GM19468 (cell line): ENCODE measurements at regions not wholly inside any gene's neighbourhood (a gene's known extent, or its start where the extent isn't known, plus 50 kb on each side); places are given as distances from the start of the nearest gene placed in this dataset.
"Not testable (repeated sequence)": the region's sequence is repeated elsewhere in the genome, so short reads cannot be mapped to it uniquely, and the experiment has no call there.

ENCODE experiments used
- ATAC-seq: cut with Tn5 transposase; IDR thresholded peaks from one replicate; pipeline ENCODE4 v1.9.1; 2021; ENCODE audit warnings: mild to moderate bottlenecking, moderate library complexity, moderate number of reproducible peaks; ENCODE audit not compliant: unreplicated experiment; ENCODE audit errors: extremely low read depth

- no peak for ATAC-seq
Observed at GRCh38 chr1:81738875-81739274, 61.9 kb upstream of the ADGRL2 start.

DNA sequence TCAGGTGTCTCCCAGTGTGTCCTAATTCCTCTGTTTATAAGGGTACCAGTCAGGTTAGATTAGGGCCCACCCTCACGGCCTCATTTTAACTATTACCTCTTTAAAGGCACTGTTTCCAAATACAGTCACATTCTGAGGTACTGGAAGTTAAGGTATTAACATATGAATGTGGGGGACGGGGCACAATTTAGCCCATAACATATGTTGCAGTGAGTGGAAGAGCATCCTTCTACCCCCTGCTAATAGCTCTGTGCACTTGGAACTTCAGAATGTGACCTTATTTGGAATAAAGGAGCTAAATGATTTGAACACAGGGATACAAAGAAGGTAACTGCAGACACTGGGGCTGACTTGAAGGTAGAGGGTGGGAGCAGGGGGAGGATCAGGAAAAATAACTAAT lies 67.3 kb upstream of the ADGRL2 start:
- no peak for ATAC-seq

DNA sequence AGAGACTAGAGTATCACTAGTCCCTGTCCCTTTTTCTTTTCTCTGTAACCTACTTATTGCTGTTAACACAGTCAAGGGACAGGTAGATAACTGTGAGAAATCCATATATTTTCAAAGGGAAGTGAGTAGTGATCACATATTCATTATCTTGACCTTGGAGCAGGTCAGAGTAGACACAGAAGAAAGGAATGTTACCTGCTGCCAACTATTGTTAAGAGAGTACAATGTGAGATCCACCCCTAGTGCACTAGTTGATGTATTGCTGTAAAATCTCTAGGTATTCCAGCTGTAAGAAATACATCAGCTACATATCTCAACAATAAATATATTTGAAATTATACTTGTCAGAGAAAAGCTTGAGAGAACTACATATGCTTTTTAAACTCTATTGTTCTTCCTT lies 68.7 kb upstream of the ADGRL2 start:
- no peak for ATAC-seq

GRCh38 chr1:81730881-81731280 lies 69.9 kb upstream of the ADGRL2 start:
- ATAC-seq: no peak

DNA sequence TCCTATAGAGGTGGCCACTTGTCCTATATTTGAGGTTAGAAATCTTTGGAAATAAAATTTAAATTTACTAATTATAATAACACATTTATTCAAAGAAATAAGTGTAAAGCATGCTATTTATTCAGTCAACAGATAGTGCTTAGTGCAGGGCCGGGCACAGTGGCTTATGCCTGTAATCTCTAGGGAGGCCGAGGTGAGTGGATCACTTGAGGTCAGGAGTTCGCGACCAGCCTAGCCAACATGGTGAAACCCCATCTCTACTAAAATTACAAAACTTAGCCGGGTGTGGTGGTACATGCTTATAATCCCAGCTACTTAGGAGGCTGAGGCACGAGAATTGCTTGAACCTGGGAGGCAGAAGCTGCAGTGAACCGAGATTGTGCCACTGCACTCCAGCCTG lies 70.4 kb upstream of the ADGRL2 start:
- ATAC-seq: not testable (repeated sequence)

GRCh38 chr1:81729818-81730217 lies 70.9 kb upstream of the ADGRL2 start:
- no peak for ATAC-seq

DNA sequence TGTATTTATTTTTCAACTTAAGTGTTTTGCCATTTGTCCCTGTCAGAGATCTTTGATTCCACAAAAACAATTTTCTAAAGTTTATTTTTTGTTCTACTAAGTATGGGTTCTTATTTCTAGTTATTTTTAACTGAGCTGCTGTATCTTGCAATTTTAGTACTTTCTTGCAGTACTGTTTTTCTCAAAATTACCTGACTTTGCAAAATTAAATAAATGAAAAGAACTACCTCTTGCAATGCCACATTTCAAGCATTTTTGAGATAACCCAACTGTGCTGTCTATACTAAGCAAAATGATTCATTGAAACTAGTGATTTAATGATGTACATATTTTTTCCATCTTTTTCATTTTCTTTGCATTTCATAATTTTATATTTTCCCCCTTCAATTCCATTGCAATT lies 71.5 kb upstream of the ADGRL2 start:
- no peak for ATAC-seq

- ATAC-seq: no peak
Observed at GRCh38 chr1:81725823-81726222, 74.9 kb upstream of the ADGRL2 start.

DNA sequence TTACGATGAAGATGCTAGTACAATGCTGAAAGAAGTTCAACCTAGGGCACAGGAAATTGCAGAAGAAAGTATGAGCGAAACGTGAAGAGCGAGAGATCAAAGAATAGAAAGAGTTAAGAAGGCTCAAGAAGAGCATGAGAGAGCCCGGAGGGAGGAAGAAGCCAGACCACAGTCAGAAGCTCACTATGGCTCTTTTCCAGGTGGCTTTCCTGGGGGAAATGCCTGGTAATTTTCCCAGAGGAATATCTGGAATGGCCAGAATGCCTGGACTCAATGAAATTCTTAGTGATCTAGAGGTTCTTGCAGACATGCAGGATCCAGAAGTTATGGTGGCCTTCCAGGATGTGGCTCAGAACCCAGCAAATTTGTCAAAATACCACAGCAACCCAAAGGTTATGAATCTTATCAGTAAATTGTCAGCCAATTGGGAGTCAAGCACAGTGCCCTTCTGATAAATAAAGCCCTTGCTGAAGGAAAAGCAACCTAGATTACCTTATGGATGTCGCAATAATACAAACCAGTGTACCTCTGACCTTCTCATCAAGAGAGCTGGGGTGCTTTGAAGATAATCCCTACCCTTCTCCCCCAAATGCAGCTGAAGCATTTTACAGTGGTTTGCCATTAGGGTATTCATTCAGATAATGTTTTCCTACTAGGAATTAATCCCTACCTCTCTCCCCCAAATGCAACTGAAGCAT lies 78.0 kb upstream of the ADGRL2 start:
- ATAC-seq: not testable (repeated sequence)

- not testable (repeated sequence) for ATAC-seq
Observed at GRCh38 chr1:81720256-81720655, 80.5 kb upstream of the ADGRL2 start.

GRCh38 chr1:81717230-81717629 lies 83.5 kb upstream of the ADGRL2 start:
- ATAC-seq: no peak

DNA sequence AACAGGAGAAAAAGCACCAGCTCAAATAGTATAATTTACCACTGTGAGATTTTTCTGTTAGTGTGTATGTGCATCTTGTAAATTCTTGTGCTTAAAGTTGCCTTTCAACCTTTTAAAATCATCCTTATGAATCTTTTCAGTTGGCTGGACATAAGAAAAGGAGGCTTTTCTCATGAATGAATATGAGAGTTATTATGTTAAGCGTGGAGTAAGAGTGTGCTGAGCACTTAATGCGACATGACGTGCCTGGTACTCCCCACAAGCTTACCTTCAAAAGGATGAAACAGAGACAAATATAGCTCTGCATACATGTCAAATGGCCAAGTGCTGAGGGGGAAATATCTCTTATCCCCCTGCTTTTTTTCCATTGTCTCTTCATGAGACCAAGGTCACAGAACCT lies 85.3 kb upstream of the ADGRL2 start:
- ATAC-seq: no peak

GRCh38 chr1:81714636-81715035 lies 86.1 kb upstream of the ADGRL2 start:
- ATAC-seq: no peak

GRCh38 chr1:81712425-81712824 lies 88.3 kb upstream of the ADGRL2 start:
- no peak for ATAC-seq

DNA sequence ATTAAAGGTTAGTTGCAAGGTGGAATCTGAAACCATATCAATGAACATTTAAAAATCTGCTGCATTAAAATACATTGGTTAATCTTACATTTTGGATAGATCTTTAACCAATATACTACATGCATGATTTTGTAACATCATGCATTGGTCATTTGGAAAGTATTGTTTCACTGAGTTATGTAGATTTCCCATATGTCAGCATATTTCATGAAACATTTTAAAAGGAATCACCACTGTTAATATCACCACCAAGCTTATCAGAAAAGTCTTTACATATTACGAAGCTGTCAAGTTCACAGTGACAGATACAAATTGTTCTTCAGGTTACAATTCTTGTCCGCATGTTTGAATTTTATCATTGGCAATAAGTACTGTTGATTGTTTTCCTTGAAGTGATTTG lies 89.9 kb upstream of the ADGRL2 start:
- ATAC-seq: no peak

DNA sequence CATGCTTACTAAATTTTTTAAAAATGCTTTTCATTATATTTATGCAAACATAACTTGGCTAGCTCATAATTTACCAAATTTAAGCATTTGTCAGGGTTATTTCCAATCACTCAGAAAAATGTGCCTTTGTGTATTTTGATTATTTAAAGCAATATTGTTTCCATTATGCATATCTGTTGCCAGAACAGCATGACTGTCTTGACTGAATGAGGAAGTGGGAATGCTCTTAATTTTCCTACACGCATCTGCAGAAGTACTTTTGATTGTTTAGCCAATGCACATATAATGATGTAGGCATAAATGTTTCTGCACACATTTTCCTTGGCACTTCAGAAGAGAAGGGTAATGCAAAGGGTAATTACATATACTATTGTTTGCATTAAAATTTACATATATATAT lies 92.5 kb upstream of the ADGRL2 start:
- no peak for ATAC-seq

GRCh38 chr1:81706650-81707435 lies 93.9 kb upstream of the ADGRL2 start:
- ATAC-seq: no peak

- no peak for ATAC-seq
Observed at GRCh38 chr1:81703756-81704463, 96.8 kb upstream of the ADGRL2 start.

GRCh38 chr1:81703391-81703755 lies 97.4 kb upstream of the ADGRL2 start:
- ATAC-seq: no peak

GRCh38 chr1:81702903-81703302 lies 97.8 kb upstream of the ADGRL2 start:
- no peak for ATAC-seq

DNA sequence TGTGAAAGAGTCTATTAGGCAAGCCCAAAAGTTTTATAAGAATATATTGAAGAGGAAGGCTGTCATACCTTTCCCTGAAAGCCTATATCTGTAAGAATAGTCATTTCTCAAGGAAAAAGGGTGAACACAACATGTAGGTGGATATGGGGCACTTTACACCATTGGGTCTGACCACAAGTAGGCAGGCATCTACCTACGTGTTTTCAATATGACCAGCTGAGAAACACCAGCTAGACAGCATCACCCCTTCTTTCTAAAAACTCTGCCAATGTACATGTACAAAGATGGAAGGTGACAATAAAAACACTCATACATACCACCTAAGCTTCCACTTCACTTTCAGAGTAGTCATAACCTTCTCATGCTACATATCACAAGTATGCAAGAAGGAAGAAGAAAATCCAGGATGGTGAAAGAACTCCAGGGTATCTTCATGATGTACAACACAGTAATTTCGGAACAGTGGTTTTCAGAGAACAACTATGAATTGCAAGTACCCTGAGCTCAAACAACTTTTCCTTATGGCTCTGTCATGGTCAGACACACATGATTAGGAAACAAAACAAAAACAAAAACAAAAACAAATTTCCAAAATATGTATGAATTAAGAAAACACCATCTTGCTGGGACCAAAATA lies 98.5 kb upstream of the ADGRL2 start:
- ATAC-seq: no peak
